KMS-11 (cell line): ENCODE measurements at regions not wholly inside any gene's neighbourhood (a gene's known extent, or its start where the extent isn't known, plus 50 kb on each side); places are given as distances from the start of the nearest gene placed in this dataset.

Experiments used
- H2AFZ ChIP-seq: fragments of 200-600 bp; sonication (generic); 2 replicates; pipeline ENCODE4 v1.6.1; 2016; ENCODE audit warnings: antibody characterized with exemption, mixed run types, low read depth
- H3K27ac ChIP-seq: fragments of 200-600 bp; sonication (generic); 2 replicates; pipeline ENCODE4 v1.6.1; 2016; ENCODE audit warnings: mild to moderate bottlenecking, mixed run types
- H3K27me3 ChIP-seq: fragments of 200-600 bp; sonication (generic); 2 replicates; pipeline ENCODE4 v1.6.1; 2017; ENCODE audit warnings: mild to moderate bottlenecking, low read depth, mixed run types, moderate library complexity; ENCODE audit not compliant: insufficient read depth
- H3K36me3 ChIP-seq: fragments of 200-600 bp; sonication (generic); 2 replicates; pipeline ENCODE4 v1.6.1; 2017; ENCODE audit warnings: mild to moderate bottlenecking, mixed run types; ENCODE audit not compliant: insufficient read depth
- H3K4me1 ChIP-seq: fragments of 200-600 bp; sonication (generic); 2 replicates; pipeline ENCODE4 v1.6.1; 2016; ENCODE audit warnings: mild to moderate bottlenecking, low read depth, mixed run types; ENCODE audit not compliant: poor library complexity, severe bottlenecking
- H3K4me2 ChIP-seq: fragments of 200-600 bp; sonication (generic); 2 replicates; pipeline ENCODE4 v1.7.0; 2016; ENCODE audit warnings: mild to moderate bottlenecking, mixed run types
- H3K4me3 ChIP-seq: fragments of 200-600 bp; sonication (generic); IDR thresholded peaks from 2 replicates; pipeline ENCODE4 v1.6.1; 2017; ENCODE audit warnings: low read depth, low read length, mixed read lengths; ENCODE audit not compliant: insufficient read depth
- H3K79me2 ChIP-seq: fragments of 200-600 bp; sonication (generic); 2 replicates; pipeline ENCODE4 v1.6.1; 2016; ENCODE audit warnings: low read depth, mixed run types; ENCODE audit not compliant: insufficient read depth
- H3K9ac ChIP-seq: fragments of 200-600 bp; sonication (generic); 2 replicates; pipeline ENCODE4 v1.6.1; 2016; ENCODE audit warnings: mild to moderate bottlenecking, mixed run types
- H4K20me1 ChIP-seq: fragments of 200-600 bp; sonication (generic); 2 replicates; pipeline ENCODE4 v1.6.1; 2016; ENCODE audit warnings: mild to moderate bottlenecking, mixed run types; ENCODE audit not compliant: insufficient read depth
- TF ChIP-seq, protein P1 (sequence below): fragments of 200-600 bp; sonication (generic); conservative IDR thresholded peaks from 2 replicates; pipeline ENCODE4 v1.6.1; 2017; ENCODE audit warnings: low read depth, mild to moderate bottlenecking, antibody characterized with exemption, low read length, moderate library complexity, mixed read lengths

DNA sequence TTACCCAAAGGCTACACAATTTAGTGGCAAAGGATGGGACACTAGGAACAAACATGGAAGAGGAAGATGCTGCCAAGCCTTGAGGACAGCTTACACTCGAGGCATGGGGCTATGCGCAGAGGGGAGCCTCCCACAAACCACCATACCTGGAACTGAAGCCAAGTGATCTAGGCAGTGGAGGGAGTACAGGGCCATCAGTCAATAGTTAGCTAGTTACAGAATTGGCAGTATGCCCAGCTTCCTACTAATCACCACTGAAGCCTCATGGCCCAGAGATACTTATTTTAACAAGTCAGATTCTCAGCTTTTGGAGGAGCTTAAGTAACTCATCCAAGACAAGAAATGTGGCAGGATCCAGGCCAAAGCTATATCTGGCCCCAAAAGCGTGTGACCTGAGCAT, 226.6 kb upstream of the MOCS1 start:
- Histone ChIP-seq H3K27ac (no peak overlapping the region), H3K4me3 (no peak overlapping the region), H3K4me2 (no peak overlapping the region), H3K4me1 (no peaks in the 10 kb centered on the region), H3K79me2 (no peaks in the 10 kb centered on the region), H2AFZ (no peak overlapping the region), H4K20me1 (no peaks in the 10 kb centered on the region), H3K9ac (no peak overlapping the region), H3K36me3 (no peaks in the 10 kb centered on the region), H3K27me3 (no peaks in the 10 kb centered on the region)
- TF ChIP-seq, protein P1, sequence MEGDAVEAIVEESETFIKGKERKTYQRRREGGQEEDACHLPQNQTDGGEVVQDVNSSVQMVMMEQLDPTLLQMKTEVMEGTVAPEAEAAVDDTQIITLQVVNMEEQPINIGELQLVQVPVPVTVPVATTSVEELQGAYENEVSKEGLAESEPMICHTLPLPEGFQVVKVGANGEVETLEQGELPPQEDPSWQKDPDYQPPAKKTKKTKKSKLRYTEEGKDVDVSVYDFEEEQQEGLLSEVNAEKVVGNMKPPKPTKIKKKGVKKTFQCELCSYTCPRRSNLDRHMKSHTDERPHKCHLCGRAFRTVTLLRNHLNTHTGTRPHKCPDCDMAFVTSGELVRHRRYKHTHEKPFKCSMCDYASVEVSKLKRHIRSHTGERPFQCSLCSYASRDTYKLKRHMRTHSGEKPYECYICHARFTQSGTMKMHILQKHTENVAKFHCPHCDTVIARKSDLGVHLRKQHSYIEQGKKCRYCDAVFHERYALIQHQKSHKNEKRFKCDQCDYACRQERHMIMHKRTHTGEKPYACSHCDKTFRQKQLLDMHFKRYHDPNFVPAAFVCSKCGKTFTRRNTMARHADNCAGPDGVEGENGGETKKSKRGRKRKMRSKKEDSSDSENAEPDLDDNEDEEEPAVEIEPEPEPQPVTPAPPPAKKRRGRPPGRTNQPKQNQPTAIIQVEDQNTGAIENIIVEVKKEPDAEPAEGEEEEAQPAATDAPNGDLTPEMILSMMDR, result no peak

DNA sequence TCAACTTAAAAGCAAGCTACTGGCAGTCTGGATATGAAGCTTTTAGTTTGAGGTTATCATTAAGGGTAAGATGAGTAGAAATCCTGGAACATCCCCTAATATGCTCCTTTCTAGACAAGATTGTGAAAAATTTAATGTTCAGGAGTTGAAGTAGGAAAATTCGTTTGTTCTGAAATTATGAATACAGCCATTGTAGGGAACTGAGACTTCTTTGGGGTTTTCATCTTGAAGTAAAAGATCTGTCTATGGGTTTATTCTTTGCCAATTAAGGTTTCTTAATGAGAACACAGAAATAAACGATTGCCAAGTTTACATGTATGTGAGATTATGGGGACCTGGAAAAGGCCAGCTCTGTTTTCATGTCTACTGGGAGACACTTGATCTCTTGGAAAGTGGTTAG, 225.6 kb upstream of the MOCS1 start:
- Histone ChIP-seq H3K9ac (no peak overlapping the region), H3K36me3 (no peaks in the 10 kb centered on the region), H3K79me2 (no peaks in the 10 kb centered on the region), H3K4me3 (no peak overlapping the region), H3K27ac (no peak overlapping the region), H2AFZ (no peak overlapping the region), H3K4me2 (no peak overlapping the region), H3K27me3 (no peaks in the 10 kb centered on the region), H3K4me1 (no peaks in the 10 kb centered on the region), H4K20me1 (no peaks in the 10 kb centered on the region)
- TF ChIP-seq, protein P1, result no peak

DNA sequence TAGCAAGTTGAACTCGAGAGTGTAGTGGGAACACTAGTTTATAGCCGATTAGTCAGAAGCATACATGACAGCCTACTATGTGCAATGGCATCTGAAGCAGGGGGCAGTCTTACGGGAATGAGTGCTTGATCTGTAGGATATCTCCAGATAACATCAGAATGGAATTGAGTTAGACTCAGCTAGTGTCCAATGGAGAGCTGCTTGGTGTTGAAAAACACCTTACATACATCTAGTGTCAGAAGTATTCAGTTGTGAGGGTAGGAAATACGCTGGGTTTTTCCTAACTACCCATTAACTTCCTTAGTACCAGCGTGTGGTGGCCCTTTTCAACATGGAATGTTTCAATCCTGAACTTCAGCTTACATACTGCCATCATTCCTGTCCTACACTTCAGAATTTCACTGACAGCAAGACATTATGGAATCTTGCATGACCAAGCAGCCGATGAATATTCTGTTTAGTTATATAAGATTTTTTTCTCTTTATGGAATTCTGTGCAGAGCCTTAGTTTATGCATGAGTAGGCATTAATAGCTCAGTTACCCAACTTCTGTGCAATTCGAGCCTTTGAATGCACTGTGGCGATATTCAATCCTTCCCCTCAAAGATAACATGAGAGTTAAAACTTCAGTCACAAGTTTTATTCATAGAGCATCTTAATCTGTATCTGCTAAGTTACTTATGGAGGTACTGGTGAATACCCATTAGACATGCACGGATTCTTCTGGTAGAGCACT, 218.6 kb upstream of the MOCS1 start:
- Histone ChIP-seq H3K27ac (no peak overlapping the region), H3K4me1 (no peaks in the 10 kb centered on the region), H2AFZ (no peak overlapping the region), H3K4me2 (no peak overlapping the region), H3K36me3 (no peaks in the 10 kb centered on the region), H3K27me3 (no peaks in the 10 kb centered on the region), H3K79me2 (no peaks in the 10 kb centered on the region), H3K9ac (no peak overlapping the region), H4K20me1 (no peaks in the 10 kb centered on the region), H3K4me3 (no peak overlapping the region)
- TF ChIP-seq, protein P1, result no peak

DNA sequence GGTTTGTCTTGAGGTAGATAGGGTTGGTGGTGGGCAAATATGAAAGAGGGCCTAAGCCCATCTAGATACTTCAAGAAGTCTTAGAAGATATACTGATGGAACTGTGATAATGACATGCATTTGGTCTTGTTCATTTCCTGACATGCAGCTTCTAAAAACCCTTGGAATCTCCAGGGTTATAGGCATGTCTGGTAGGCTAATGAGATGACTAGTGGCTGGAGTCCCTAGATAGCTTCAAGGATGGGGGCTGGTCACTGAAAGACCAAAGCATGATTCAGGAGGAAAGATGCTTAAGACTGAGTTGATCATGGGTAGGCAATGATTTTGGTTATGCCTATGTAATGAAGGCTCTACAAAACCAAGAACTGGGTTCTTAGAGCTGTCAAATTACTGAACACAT, 217.9 kb upstream of the MOCS1 start:
- Histone ChIP-seq H3K9ac (no peak overlapping the region), H4K20me1 (no peaks in the 10 kb centered on the region), H3K79me2 (no peaks in the 10 kb centered on the region), H3K4me2 (no peak overlapping the region), H3K36me3 (no peaks in the 10 kb centered on the region), H3K27ac (no peak overlapping the region), H3K27me3 (no peaks in the 10 kb centered on the region), H3K4me3 (no peak overlapping the region), H2AFZ (no peak overlapping the region), H3K4me1 (no peaks in the 10 kb centered on the region)
- TF ChIP-seq, protein P1, result no peak
